MM.1S (cell line): ENCODE measurements at regions not wholly inside any gene's neighbourhood (a gene's known extent, or its start where the extent isn't known, plus 50 kb on each side); places are given as distances from the start of the nearest gene placed in this dataset.

Experiments
- EZH2 ChIP-seq: fragments of 300-600 bp; sonication (generic); optimal IDR thresholded peaks from 2 replicates; pipeline ENCODE3; 2017; ENCODE audit warnings: low read depth, mild to moderate bottlenecking, antibody characterized with exemption, low read length, mixed read lengths
- EZH2phosphoT487 ChIP-seq: fragments of 300-600 bp; sonication (generic); IDR thresholded peaks from 2 replicates; pipeline ENCODE4 v1.6.1; 2018; ENCODE audit warnings: antibody characterized with exemption, low read length
- TF ChIP-seq, protein P1 (sequence below): fragments of 300-600 bp; sonication (generic); IDR thresholded peaks from 2 replicates; pipeline ENCODE4 v1.5.1; 2016; ENCODE audit warnings: antibody characterized with exemption, low read length, mixed read lengths

DNA sequence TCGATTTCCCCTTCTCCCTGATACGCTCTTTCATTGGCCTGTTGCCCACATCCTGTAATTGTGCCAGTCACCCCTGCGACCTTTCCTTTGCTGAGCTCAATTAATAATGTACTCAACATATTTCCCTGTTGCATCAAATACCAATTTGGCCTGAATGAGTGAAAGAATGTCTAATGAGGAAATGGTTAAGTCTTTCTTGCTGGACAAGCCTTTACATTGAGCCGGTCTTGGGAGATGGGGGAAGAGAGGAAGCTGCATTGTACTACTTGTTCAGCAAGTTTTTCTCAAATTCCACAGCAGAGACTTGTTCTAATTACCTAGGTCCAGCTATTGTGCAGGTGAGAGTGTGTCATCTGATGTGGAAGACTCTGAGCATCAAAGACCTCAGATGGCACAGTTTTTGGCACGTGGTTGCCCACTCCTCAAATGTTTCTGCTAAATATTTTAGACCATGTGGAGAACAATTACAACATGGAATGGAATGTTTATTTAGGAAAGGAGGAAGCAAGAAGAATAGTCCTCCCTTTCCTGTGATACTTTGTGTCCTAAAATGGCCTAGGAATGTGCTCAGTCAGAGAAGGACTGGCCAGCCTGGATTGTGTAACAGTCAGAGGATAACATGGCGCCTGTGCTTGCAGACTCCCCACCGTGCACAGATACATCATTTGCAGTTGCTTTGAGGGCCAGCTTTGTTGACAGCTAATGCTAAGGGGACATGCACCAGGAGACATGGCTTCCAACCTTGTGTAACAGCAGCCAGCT lies 129.5 kb upstream of the E2F8 start:
- TF ChIP-seq EZH2phosphoT487 (no peak), EZH2 (no peak)
- TF ChIP-seq, protein P1, sequence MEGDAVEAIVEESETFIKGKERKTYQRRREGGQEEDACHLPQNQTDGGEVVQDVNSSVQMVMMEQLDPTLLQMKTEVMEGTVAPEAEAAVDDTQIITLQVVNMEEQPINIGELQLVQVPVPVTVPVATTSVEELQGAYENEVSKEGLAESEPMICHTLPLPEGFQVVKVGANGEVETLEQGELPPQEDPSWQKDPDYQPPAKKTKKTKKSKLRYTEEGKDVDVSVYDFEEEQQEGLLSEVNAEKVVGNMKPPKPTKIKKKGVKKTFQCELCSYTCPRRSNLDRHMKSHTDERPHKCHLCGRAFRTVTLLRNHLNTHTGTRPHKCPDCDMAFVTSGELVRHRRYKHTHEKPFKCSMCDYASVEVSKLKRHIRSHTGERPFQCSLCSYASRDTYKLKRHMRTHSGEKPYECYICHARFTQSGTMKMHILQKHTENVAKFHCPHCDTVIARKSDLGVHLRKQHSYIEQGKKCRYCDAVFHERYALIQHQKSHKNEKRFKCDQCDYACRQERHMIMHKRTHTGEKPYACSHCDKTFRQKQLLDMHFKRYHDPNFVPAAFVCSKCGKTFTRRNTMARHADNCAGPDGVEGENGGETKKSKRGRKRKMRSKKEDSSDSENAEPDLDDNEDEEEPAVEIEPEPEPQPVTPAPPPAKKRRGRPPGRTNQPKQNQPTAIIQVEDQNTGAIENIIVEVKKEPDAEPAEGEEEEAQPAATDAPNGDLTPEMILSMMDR, result no peak
